D721Med (cell line): ENCODE measurements at regions not wholly inside any gene's neighbourhood (a gene's known extent, or its start where the extent isn't known, plus 50 kb on each side); places are given as distances from the start of the nearest gene placed in this dataset.
"Not testable (repeated sequence)": the region's sequence is repeated elsewhere in the genome, so short reads cannot be mapped to it uniquely, and the experiment has no call there.

ENCODE experiments used
- DNase-seq: peaks from one replicate; pipeline ENCODE4 v3.0.0; 2011; ENCODE audit warnings: low spot score; ENCODE audit not compliant: insufficient read length
- FAIRE-seq: peaks from 2 replicates; lab custom pipeline; 2011; peaks lifted over from hg19 to GRCh38; lab: Jason Lieb, UNC
- CTCF ChIP-seq: IDR thresholded peaks from 2 replicates; pipeline ENCODE4 v1.5.1; 2012; ENCODE audit warnings: mild to moderate bottlenecking, control low read depth; ENCODE audit not compliant: insufficient read depth; ENCODE audit errors: missing control alignments

- FAIRE-seq, result no peak
- no peak for DNase-seq
- no peak for TF ChIP-seq CTCF
Measured at GRCh38 chr5:129243039-129243438, 148.5 kb downstream of the ISOC1 start.

GRCh38 chr5:129244478-129244877 lies 149.9 kb downstream of the ISOC1 start:
- no peak for TF ChIP-seq CTCF
- DNase-seq, result no peak
- no peak for FAIRE-seq

GRCh38 chr5:129245489-129245888 lies 150.9 kb downstream of the ISOC1 start:
- FAIRE-seq (no peak), DNase-seq (no peak)
- TF ChIP-seq CTCF, result no peak

GRCh38 chr5:129246088-129246487 lies 151.5 kb downstream of the ISOC1 start:
- no peak for FAIRE-seq
- no peak for TF ChIP-seq CTCF
- no peak for DNase-seq

GRCh38 chr5:129249886-129250285 lies 155.3 kb downstream of the ISOC1 start:
- no peak for TF ChIP-seq CTCF
- FAIRE-seq (no peak), DNase-seq (no peak)

- FAIRE-seq (no peak), DNase-seq (no peak)
- TF ChIP-seq CTCF, result peak; percentile 44
Measured at GRCh38 chr5:129271308-129271707, 176.8 kb downstream of the ISOC1 start.

GRCh38 chr5:129284010-129284409 lies 176.1 kb upstream of the ADAMTS19 start:
- no peak for FAIRE-seq
- TF ChIP-seq CTCF, result no peak
- no peak for DNase-seq

- not testable (repeated sequence) for FAIRE-seq, DNase-seq
Measured at GRCh38 chr5:129294216-129294615, 165.9 kb upstream of the ADAMTS19 start.
